H9 (cell line): ENCODE measurements at regions not wholly inside any gene's neighbourhood (a gene's known extent, or its start where the extent isn't known, plus 50 kb on each side); places are given as distances from the start of the nearest gene placed in this dataset.

Experiments used
- DNase-seq: peaks from one replicate; pipeline ENCODE4 v3.0.0-alpha.2; 2017
- H2AFZ ChIP-seq: one replicate; pipeline ENCODE4 v1.6.1; 2013; ENCODE audit warnings: mild to moderate bottlenecking, low read length, control low read depth, moderate library complexity
- H2AK5ac ChIP-seq: 2 replicates; pipeline ENCODE4 v1.6.1; 2013; ENCODE audit warnings: low read length, control low read depth, mixed read lengths; ENCODE audit not compliant: insufficient read length
- H2BK120ac ChIP-seq: one replicate; pipeline ENCODE4 v1.6.1; 2013; ENCODE audit warnings: low read depth, mild to moderate bottlenecking, low read length, control low read depth, inconsistent platforms; ENCODE audit not compliant: poor library complexity, severe bottlenecking
- H2BK12ac ChIP-seq: 2 replicates; pipeline ENCODE4 v1.6.1; 2013; ENCODE audit warnings: low read length, control low read depth, mixed read lengths, low read depth; ENCODE audit not compliant: insufficient read length
- H2BK15ac ChIP-seq: 2 replicates; pipeline ENCODE4 v1.6.1; 2013; ENCODE audit warnings: low read depth, low read length, control low read depth
- H2BK20ac ChIP-seq: one replicate; pipeline ENCODE4 v1.6.1; 2013; ENCODE audit warnings: low read depth, mild to moderate bottlenecking, low read length, control low read depth, inconsistent platforms; ENCODE audit not compliant: poor library complexity, severe bottlenecking
- H2BK5ac ChIP-seq: 2 replicates; pipeline ENCODE4 v1.6.1; 2013; ENCODE audit warnings: low read length, control low read depth, mixed read lengths; ENCODE audit not compliant: insufficient read length
- H3K14ac ChIP-seq: 2 replicates; pipeline ENCODE4 v1.6.1; 2013; ENCODE audit warnings: low read length, control low read depth; ENCODE audit not compliant: insufficient read depth
- H3K18ac ChIP-seq: 2 replicates; pipeline ENCODE4 v1.6.1; 2013; ENCODE audit warnings: low read depth, mild to moderate bottlenecking, mixed read lengths, low read length, control low read depth; ENCODE audit not compliant: insufficient read length
- H3K23ac ChIP-seq: 2 replicates; pipeline ENCODE4 v1.6.1; 2013; ENCODE audit warnings: low read length, control low read depth, mixed read lengths, low read depth; ENCODE audit not compliant: insufficient read length
- H3K23me2 ChIP-seq: 2 replicates; pipeline ENCODE4 v1.6.1; 2013; ENCODE audit warnings: low read depth, mild to moderate bottlenecking, mixed read lengths, low read length, control low read depth; ENCODE audit not compliant: insufficient read length, poor library complexity, severe bottlenecking
- H3K27ac ChIP-seq: 2 replicates; pipeline ENCODE4 v1.5.1; 2013; ENCODE audit warnings: low read length, control low read depth, mixed read lengths, low read depth; ENCODE audit not compliant: insufficient read length
- H3K27me3 ChIP-seq: 2 replicates; pipeline ENCODE4 v1.6.1; 2013; ENCODE audit warnings: low read length, control low read depth, inconsistent platforms; ENCODE audit not compliant: insufficient read depth
- H3K4ac ChIP-seq: 2 replicates; pipeline ENCODE4 v1.6.1; 2013; ENCODE audit warnings: low read depth, mild to moderate bottlenecking, control low read depth, inconsistent platforms, low read length, moderate library complexity
- H3K4me1 ChIP-seq: 2 replicates; pipeline ENCODE4 v1.6.1; 2013; ENCODE audit warnings: low read length, control low read depth, inconsistent platforms; ENCODE audit not compliant: insufficient read depth
- H3K4me2 ChIP-seq: 2 replicates; pipeline ENCODE4 v1.6.1; 2013; ENCODE audit warnings: low read length, control low read depth, mixed read lengths; ENCODE audit not compliant: insufficient read length, insufficient read depth
- H3K56ac ChIP-seq: 2 replicates; pipeline ENCODE4 v1.6.1; 2013; ENCODE audit warnings: low read depth, mild to moderate bottlenecking, mixed read lengths, low read length, control low read depth; ENCODE audit not compliant: insufficient read length
- H3K79me1 ChIP-seq: 2 replicates; pipeline ENCODE4 v1.6.1; 2013; ENCODE audit warnings: low read depth, mild to moderate bottlenecking, moderate library complexity, low read length, control low read depth, inconsistent platforms; ENCODE audit not compliant: insufficient read depth, poor library complexity, severe bottlenecking
- H3K79me2 ChIP-seq: 2 replicates; pipeline ENCODE4 v1.6.1; 2013; ENCODE audit warnings: low read length, control low read depth, inconsistent platforms; ENCODE audit not compliant: insufficient read depth
- H3K9ac ChIP-seq: 2 replicates; pipeline ENCODE4 v1.6.1; 2013; ENCODE audit warnings: low read length, control low read depth, mixed read lengths; ENCODE audit not compliant: insufficient read length; ENCODE audit errors: extremely low read depth
- H3K9me3 ChIP-seq: one replicate; pipeline ENCODE4 v1.6.1; 2013; ENCODE audit warnings: low read depth, low read length, inconsistent platforms; ENCODE audit not compliant: control insufficient read depth
- H3T11ph ChIP-seq: one replicate; pipeline ENCODE4 v1.6.1; 2013; ENCODE audit warnings: mild to moderate bottlenecking, low read length, control low read depth, inconsistent platforms
- H4K20me1 ChIP-seq: one replicate; pipeline ENCODE4 v1.6.1; 2013; ENCODE audit not compliant: control insufficient read depth, insufficient read length, insufficient read depth
- H4K5ac ChIP-seq: 2 replicates; pipeline ENCODE4 v1.6.1; 2013; ENCODE audit warnings: low read depth, mild to moderate bottlenecking, mixed read lengths, low read length, control low read depth; ENCODE audit not compliant: insufficient read length
- H4K8ac ChIP-seq: replicated peaks from 2 replicates; pipeline ENCODE4 v1.6.1; 2013; ENCODE audit warnings: low read length, control low read depth, mixed read lengths, low read depth; ENCODE audit not compliant: insufficient read length
- H4K91ac ChIP-seq: 2 replicates; pipeline ENCODE4 v1.6.1; 2013; ENCODE audit warnings: low read depth, mild to moderate bottlenecking, moderate library complexity, mixed read lengths, low read length, control low read depth; ENCODE audit not compliant: insufficient read length
- H3K27ac Mint-ChIP-seq, 3 experiments: 2 replicates in 2 of 3; 3 replicates in 1 of 3; pipeline ENCODE4 v1.8.0; 2020 to 2021; ENCODE audit warnings: mixed read lengths in 3 of 3, mild to moderate bottlenecking in 1 of 3, moderate library complexity in 1 of 3
- H3K27me3 Mint-ChIP-seq: 2 replicates; pipeline ENCODE4 v1.8.0; 2021; ENCODE audit warnings: low read depth, mild to moderate bottlenecking, moderate library complexity, mixed read lengths
- H3K36me3 Mint-ChIP-seq, 3 experiments: 2 replicates in 2 of 3; 3 replicates in 1 of 3; pipeline ENCODE4 v1.8.0; 2020 to 2021; ENCODE audit warnings: low read depth in 3 of 3, mixed read lengths in 3 of 3; ENCODE audit not compliant: insufficient read depth in 1 of 3
- H3K4me1 Mint-ChIP-seq, 2 experiments: 2 replicates each; pipeline ENCODE4 v1.8.0; 2020; ENCODE audit warnings: mixed read lengths in 2 of 2
- H3K4me3 Mint-ChIP-seq, 2 experiments: 2 replicates in 1 of 2; 3 replicates in 1 of 2; pipeline ENCODE4 v1.8.0; 2020 to 2021; ENCODE audit warnings: mild to moderate bottlenecking in 2 of 2, mixed read lengths in 2 of 2, moderate library complexity in 1 of 2
- H3K9me3 Mint-ChIP-seq, 2 experiments: 2 replicates in 1 of 2; 3 replicates in 1 of 2; pipeline ENCODE4 v1.8.0; 2020; ENCODE audit warnings: mild to moderate bottlenecking in 2 of 2, mixed read lengths in 2 of 2, moderate library complexity in 1 of 2
- CTCF ChIP-seq: fragments of 200-600 bp; sonication (generic); conservative IDR thresholded peaks from 3 replicates; pipeline ENCODE4 v1.8.0; 2021; ENCODE audit warnings: antibody characterized with exemption, mild to moderate bottlenecking
- WGBS: extraction: QIAGEN DNeasy Blood & Tissue Kit; methylation state at CpG from one replicate; pipeline ENCODE4 v1.1.7; 2013; ENCODE audit warnings: missing lambda C conversion rate, low lambda C conversion rate, mixed read lengths; ENCODE audit not compliant: insufficient read length; ENCODE audit errors: extremely low coverage; 5-methylcytosine and 5-hydroxymethylcytosine counted together

- Mint-ChIP-seq H3K27me3 (0 out of 2 replicates have a peak, but pooled peaks cover 1% of the 10 kb centered on the region), H3K27ac (no peak overlapping the region), H3K9me3 (no peaks in the 10 kb centered on the region), H3K4me3 (no peak overlapping the region), H3K36me3 (no peaks in the 10 kb centered on the region), H3K4me1 (no peaks in the 10 kb centered on the region; a peak in 3 of 4 replicates)
- no peak overlapping the region for H2BK12ac ChIP-seq
- no peak for TF ChIP-seq CTCF
- H3K27ac ChIP-seq: no peak overlapping the region
- no peaks in the 10 kb centered on the region for H3K9me3 ChIP-seq
- no peak overlapping the region for H2BK20ac ChIP-seq
- H3K4me1 ChIP-seq: no peaks in the 10 kb centered on the region
- no peak overlapping the region for H3K4me2 ChIP-seq
- no peak overlapping the region for H2BK5ac ChIP-seq
- no peak overlapping the region for H2BK15ac ChIP-seq
- no peak overlapping the region for H3K23ac ChIP-seq
- no peak overlapping the region for H3T11ph ChIP-seq
- H3K79me1 ChIP-seq: no peaks in the 10 kb centered on the region
- H3K18ac ChIP-seq: no peak overlapping the region
- H4K8ac ChIP-seq: no peak overlapping the region
- H3K9ac ChIP-seq: no peak overlapping the region
- no peak overlapping the region for H3K56ac ChIP-seq
- H2AFZ ChIP-seq: no peak overlapping the region
- WGBS: no CpG with 5 or more reads among the region's 6 CpGs
- no peak overlapping the region for H2BK120ac ChIP-seq
- no peak overlapping the region for H2AK5ac ChIP-seq
- no peak overlapping the region for H4K5ac ChIP-seq
- H3K79me2 ChIP-seq: no peaks in the 10 kb centered on the region
- H4K20me1 ChIP-seq: no peaks in the 10 kb centered on the region
- H4K91ac ChIP-seq: no peak overlapping the region
- no peak overlapping the region for H3K4ac ChIP-seq
- no peaks in the 10 kb centered on the region for H3K23me2 ChIP-seq
- no peak overlapping the region for H3K14ac ChIP-seq
- H3K27me3 ChIP-seq: no peaks in the 10 kb centered on the region
- DNase-seq: no peak
Observed at GRCh38 chr1:213621077-213621476, 366.7 kb upstream of the PROX1 start.
